HG03060 (cell line): ENCODE measurements at regions not wholly inside any gene's neighbourhood (a gene's known extent, or its start where the extent isn't known, plus 50 kb on each side); places are given as distances from the start of the nearest gene placed in this dataset.

Experiments used
- ATAC-seq: cut with Tn5 transposase; IDR thresholded peaks from one replicate; pipeline ENCODE4 v1.9.1; 2021; ENCODE audit warnings: low read depth, moderate number of reproducible peaks; ENCODE audit not compliant: unreplicated experiment

DNA sequence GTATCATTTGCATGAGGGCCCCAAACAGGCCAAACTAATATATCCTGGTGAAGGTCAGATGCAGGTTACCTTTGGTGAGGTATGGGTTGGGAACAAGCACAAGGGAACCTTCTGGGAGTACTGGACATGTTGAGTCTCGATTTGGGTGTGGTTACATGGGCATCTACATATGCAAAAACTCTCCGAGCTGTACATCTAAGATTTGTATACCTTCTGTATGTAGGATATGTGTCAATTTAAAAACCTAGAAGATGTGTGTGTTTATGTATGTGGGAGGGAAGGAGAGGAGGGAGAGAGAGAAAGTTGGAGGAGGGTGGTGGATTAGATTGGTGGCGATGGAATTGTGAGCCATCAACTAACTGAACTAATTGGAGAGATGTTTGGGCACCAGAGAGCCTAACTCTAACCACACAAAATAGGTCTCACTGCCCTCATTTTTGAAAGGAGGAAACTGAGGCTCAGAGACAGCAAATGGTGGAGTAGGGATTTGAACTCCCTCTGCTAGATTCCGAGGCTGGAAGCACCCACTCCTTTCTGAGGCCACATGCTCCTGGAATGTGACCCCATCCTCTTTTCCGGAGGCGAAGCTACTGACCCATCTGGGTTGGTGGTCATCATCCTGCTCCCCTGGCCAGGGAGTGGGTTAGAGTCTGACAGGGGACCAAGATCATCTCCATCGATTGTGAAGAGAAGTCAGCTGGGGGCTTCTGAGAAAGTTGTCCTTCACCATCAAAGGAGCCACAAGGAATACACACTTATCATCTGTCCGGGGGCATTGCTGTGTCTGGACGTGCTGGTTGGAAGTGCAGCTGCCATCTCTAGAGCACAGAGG, 107.3 kb upstream of the MYCN start:
- ATAC-seq: no peak

DNA sequence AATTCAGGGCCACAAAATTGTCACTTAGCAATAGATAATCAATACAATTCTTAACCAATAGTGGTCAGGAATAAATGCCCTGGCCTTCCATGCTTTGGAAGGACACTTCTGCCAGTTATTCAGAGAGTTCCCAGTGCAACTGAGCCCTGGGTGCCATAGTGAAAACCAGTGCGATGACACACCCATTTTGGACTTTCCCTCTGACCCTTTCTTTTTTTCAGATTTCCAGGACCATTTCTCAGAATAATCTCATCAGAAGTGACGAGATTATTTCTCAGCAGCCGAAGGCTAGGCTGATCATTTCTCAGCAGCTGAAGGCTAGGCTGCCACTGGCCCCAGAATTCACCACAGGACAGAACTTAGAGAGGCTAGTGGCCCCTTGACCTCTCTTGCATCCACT, 106.6 kb upstream of the MYCN start:
- no peak for ATAC-seq

DNA sequence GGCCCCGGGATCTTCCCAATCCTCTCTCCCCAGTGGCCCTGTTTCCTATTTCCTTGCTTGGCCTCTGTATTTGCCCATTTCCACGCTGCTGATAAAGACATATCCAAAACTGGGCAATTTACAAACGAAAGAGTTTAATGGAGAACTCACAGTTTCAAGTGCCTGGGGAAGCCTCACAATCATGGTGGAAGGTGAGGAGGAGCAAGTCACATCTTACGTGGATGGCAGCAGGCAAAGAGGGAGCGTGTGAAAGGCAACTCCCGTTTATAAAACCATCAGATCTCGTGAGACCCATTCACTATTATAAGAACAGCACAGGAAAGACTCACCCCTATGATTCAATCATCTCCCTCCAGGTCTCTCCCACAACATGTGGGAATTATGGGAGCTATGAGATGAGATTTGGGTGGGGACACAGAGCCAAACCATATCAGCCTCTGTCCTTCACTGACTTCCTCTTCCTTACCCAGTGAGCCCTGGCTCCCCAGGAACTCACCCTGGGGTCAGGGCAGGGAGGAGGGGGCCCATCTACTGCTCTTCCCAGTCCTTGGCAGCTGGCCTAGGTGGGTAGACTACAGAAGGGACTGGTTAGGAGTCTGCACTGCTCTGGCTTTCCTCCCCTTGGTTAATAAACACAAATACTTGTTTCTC, 105.8 kb upstream of the MYCN start:
- ATAC-seq: no peak

DNA sequence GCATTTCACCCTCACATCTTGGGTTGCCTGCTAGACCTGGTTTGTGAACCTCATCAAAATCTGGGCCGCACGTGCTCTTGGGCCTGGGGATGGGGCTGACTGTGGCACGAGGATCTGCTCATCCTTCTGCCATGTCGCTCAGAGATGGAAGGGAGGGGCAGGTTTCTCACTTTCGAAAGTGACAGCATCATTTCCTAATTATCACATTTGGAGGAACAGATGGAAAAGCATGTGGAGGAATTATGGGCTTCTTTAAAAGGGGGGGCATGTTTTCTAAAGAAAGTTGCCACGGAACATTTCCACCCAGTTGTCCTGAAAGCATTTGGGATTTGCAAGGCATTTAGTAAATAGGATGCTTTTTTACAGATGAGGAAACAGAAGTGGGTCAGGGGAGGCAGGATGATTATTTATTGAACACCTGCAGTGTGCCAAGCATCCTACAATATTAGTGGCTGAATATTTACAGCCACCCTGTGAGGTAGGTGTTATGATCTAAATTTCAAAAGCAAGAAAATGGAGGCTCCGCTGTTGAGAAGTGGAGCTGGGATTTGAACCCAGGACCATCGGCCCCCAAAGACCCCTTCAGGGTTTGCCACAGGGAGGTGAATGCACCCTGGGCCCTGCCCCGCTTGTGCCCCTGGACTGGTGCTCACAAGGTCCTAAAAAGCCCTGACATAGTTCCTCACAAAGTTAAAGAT, 104.2 kb upstream of the MYCN start:
- no peak for ATAC-seq

DNA sequence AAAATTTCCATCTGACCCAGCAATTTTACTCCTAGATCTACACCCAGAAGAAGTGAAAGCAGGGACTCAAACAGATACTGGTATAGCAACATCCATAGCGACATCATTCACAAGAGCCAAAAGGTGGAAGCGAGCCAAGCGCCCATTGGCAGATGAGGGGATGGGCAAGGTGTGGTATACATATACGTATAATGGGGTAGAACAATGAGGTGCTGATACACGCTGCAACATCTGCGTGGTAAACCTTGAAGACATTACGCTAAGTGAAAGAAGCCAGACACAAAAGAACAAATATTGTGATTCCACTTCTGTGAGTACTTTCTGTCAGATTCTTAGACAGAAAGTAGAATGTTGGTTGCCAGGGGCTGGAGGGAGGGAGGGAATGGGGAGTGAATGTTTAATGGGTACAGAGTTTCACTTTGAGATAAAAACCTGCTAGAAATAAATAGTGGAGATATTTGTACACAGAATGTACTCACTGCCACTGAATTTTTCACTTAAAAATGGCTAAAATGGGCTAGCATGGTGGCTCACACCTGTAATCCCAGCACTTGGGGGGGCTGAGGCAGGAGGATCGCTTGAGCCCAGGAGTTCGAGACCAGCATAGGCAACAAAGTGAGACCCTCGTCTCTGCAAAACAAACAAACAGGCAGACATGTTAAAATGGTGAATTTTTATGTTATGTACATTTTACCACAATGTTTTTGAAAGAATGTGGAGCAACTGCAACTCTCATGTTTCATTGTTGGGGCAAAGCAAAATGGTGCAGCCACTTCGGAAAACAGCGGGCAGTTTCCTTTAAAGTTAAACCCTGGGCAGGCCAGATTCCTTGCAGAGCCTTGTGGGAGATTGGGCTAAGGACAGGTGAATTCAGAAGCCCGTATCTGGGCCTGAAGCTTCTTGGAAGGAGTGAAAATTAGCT, 103.4 kb upstream of the MYCN start:
- no peak for ATAC-seq

DNA sequence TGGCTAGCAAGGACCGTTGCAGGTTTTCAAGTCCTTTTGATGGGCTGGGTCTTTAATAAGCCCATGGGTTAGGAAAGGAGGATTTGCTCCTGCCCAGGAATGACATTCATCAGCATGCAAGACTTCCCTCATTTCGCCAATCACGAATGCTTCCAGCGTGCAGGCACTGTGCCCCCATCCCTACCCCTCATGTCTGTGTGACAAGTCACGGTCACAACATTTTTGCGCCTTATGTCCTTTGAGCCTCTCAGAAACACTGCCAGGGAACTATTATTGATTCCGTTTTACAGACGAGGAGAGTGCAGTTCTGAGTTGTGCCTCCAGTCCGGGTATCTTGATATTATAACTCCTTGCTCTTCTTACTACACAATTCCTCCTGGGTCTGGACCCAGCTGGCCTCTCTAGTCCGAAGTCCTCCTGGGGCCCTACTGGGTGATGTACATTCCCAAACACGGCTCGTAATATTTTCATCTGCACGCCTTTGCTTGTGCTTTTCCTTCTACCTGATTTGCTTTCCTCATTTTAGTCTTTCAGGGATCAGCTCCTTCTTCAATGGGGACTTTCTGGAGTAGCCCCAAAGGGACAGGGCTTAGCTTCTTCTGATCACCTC, 101.8 kb upstream of the MYCN start:
- ATAC-seq: no peak

DNA sequence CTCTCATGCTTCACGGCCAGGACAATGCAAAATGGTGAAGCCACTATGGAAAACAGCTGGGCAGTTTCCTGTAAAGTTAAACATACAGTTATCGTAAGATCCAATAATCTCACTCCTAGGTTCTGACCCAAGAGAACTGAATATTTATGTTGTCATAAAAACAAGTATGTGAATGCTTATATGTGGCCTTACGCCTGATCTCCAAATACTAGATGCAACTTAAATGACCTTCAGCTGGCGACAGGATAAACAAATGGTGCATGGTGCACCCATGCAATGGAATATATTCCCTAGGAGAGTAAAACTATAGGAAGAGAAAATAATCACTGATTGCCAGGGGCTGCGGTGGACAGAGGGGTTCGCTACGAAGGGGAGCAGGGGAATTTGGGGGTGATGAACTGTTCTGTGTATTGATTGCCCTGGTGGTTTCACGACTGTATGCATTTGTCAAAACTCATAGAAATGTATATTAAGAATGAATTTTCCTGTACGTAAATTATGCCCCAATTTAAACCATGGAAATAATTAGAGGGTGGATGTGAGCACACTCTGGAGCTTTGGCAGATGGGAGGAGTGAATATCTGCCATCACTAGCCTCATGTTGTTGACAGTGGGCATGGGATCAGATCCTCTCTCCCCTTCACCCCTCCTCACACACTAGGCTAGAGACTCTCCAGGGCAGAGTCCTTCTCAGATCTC, 100.8 kb upstream of the MYCN start:
- ATAC-seq: no peak

DNA sequence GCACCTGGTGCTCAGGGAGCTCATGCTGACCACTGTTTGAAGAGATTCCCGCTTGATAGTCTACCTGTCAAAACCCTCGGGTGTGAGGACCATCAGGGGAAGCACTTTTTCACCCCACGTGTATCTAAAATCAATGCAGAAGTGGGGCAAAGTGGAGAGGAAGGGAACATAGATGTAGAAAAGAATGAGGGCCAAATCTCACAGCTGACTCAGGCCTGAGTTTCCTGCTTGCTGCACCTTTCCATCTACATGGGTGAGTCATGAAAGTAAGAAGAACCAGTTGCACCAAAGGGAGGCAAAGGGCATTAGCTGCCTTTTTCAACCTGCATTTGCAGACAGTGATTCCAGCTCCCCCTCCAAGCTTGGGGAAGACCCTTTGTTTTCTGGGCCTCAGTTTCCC, 100.2 kb upstream of the MYCN start:
- ATAC-seq: no peak

DNA sequence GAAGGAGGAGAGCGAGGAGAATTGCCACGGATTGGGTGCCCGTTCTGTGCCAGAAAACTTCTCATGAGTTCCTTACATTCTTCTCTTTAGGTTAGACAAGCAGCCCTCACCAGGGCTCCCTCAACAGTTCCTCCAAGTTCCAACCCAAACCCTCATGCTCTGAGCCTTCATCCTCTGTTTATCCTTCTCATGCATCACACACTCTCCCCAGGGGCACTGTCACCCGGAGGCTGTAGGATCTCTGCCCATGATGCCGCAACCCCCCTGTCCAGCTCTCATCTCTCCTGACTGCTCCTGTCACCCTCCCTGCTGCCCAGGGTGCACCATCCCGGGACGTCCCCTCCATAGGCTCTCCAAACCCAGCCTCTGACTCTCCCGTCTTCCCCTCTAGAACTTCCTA, 99.4 kb upstream of the MYCN start:
- no peak for ATAC-seq

DNA sequence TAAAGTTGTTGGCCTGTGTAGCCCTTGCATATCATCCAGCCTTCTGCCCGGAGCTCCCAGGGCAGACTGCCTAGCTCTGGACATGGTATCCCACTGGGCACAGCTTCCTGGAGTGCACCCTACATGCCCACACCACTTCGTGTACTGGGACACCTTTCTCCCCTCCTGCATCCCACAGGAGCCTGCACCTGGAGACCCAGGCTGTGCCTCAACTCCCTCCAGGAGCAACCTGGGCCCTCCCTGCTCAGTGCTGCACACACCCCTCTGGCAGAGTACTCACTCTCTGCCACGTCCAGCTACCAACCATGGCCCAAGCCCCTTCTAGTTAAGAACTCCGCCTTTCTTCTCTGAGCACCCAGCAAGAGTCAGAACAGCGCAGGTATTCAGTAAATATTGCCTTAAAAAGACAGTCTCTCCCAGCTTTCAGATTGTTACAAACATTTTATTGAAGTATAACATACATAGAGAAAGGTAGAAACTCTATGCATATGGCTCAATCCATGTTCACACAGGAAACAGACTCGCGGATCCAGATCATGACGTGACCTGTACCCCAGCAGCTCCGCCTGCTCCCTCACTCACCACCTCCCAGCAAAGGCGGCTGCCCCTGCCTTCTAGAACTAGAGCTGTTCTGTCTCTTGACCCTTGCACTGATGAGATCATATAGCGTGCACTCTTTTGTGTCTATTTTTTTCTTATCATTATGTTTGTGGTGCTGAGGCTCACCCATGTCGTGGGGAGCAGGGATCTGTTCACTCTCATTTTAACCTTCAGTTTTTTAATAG, 98.4 kb upstream of the MYCN start:
- no peak for ATAC-seq

DNA sequence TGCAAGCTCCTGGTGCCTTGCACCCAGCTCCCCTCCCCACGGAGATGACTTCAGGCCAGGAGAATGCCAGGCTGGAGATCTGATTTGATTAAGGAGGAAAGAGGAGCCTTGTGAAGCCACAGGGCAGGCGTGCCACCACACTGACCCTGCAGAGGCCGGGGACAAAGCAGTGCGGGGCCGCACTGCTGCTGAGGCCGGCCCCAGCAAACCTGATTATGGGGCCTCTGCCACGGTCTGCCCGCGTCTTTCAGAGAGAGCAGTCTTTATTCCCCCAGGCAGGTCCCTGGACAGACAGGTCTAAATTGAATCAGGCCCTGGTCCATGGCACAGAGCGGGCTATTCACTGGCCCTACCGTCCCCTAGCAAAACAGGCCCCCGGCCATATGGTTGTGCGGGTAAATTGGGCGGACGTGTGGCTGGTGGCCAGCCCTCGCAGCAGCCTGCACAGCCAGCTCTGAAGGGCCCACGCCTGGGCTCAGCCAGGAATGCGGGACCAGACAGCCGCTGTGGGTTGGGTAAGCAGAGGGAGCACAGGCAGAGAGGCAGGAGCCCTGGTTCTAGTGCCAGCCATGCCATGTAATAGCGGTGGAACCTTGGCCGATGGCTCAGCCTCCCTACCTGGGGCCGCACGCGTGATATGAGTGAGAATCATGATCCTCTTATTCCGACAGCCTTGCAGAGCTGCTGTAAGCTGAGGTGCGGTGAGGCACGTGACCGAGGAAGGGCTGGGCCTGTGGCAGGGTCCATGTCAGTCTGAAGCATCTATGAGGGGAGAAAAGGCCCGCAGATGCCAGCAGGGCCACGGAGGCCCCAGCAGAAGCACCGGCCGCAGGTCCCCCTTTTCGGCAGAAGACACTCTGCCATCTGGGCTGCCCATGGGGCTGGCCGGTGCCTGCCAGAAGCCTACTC, 97.3 kb upstream of the MYCN start:
- ATAC-seq: no peak

DNA sequence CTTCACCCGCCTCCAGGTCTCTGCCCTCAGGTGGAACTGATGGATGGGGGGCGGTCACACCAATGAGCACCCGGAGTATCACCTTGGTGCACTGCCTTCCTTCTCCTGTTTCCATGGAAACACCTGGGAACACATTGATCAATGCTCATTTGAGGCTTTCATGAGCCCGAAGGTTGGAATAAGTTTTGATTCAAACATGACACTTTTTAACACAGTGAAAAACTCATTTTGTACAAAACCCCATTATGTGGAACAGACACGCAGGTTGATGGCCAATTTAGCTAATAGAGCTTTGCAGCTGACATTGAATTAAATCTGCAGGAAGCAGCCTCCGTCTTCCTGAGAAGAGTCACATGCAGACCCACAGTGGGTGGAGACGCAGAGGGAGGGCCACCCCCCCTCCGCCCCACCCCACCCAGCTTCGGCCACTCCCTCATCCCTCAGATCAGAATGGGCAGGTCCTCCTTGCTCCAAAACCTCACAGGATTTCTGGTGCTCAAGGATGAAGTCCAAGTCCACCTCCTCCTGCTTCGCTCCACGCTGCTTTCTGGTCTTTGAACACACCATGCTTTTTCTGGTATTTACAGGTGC, 96.0 kb upstream of the MYCN start:
- no peak for ATAC-seq

DNA sequence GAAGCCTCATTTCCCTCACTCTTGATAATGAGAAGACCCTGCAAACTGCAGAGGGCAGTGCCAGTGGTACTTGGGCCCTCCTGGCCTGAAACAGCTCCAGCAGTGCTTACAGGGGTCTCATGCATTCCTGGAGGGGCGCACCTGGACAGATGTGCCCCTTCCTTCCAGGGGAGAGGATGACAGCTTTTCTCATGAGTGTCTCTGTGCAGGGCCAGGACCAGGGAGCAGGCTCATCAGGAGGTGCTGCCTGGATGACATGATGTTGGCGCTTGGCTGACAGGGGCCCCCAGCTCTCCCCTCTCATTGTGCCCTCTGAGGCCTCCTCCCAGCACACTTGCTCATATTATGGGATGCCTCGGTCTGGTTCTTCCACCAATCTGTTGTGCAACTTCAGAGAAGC, 95.1 kb upstream of the MYCN start:
- ATAC-seq: no peak

DNA sequence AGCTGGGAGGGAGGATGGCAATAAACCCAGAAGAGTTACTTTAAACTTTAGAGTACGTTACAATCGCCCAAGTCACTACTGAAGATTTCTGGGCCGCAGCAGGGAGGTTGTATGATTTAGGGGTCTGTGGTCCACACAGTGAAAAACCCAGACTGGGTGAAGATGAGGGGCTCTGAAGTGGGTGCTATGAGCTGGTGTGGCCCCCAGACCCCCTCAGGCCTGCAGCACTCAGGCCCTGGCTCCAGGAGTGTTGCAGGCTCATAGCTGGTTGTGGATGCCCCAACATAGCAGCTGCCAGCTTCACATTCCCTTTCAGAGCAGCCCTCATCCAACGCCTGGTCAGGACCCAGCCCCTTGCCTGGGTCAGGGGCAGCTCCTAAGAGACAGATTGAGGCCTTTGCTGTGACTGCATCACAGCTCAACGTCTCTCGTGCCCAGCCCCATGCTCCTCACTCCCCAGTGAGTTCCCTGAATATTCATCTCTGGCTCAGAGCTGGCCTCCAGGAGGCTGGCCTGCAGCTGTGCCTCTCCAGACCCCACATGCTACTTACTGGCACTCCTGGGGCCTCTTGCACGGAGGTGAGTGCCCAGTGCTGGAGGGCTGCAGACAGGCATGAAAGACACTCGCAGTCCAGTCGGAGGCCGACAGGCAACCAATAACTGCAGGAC, 94.5 kb upstream of the MYCN start:
- ATAC-seq: no peak

DNA sequence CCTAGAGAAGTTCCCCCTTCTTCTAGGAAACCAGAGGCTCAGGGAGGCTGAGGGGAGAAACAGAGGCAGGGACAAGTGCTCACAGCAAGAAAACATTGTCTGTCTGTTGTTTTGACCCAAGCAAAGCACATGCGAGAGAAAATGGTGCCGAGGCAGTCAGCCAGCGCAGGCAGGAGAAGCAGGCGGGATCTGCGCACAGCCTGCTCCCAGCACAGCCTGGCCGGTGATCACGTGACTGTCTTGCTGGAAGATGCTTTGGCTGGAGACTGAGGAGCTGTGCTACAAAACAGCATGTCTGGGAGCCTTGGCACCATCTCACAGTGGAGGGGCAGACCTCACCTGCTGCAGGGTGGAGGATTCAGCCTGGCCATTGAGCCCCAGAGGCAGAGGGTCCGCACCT, 93.7 kb upstream of the MYCN start:
- ATAC-seq: no peak

DNA sequence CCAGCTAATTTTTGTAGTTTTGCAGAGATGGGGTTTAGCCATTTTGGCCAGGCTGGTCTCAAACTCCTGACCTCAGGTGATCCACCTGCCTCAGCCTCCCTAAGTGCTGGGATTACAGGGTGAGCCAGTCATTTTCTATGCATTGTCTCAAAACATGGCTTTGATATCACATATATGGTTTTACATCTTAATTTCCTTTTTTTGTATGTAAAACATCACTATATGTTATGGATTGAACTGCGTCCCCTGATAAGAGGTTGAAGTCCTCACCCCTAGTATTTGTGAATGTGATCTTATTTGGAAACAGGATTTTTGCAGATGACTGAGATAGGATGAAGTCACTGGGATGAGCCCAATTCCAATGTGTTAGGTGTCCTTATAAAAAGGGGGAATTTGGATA, 89.8 kb upstream of the MYCN start:
- no peak for ATAC-seq
